Uterus (tissue), 2 donors: ENCODE measurements at regions not wholly inside any gene's neighbourhood (a gene's known extent, or its start where the extent isn't known, plus 50 kb on each side); places are given as distances from the start of the nearest gene placed in this dataset.

Source experiments
- CTCF ChIP-seq, 4 experiments: fragments of 200-600 bp in 2 of 4; fragments of 450-650 bp in 2 of 4; sonication (generic) in 2 of 4; IDR thresholded peaks; one replicate each; pipeline ENCODE4 v1.5.1; 2016 to 2019; ENCODE audit warnings: antibody characterized with exemption in 4 of 4, mild to moderate bottlenecking in 2 of 4, moderate library complexity in 1 of 4
- POLR2A ChIP-seq, 2 donors: fragments of 450-650 bp; IDR thresholded peaks; one replicate each; pipeline ENCODE4 v1.6.1; 2016; ENCODE audit warnings: antibody characterized with exemption in 2 of 2, mild to moderate bottlenecking in 1 of 2, moderate library complexity in 1 of 2

- no peak for TF ChIP-seq CTCF (IDR thresholded peaks at IDR 0.05)
- TF ChIP-seq POLR2A (IDR thresholded peaks at IDR 0.05) = no peak
Observed at GRCh38 chr7:35874886-35875285, 74.0 kb downstream of the SEPTIN7 start.
